ENCODE measurements at regions not wholly inside any gene's neighbourhood (a gene's known extent, or its start where the extent isn't known, plus 50 kb on each side); places are given as distances from the start of the nearest gene placed in this dataset.
"Not testable (repeated sequence)": the region's sequence is repeated elsewhere in the genome, so short reads cannot be mapped to it uniquely, and the experiment has no call there.

DNA sequence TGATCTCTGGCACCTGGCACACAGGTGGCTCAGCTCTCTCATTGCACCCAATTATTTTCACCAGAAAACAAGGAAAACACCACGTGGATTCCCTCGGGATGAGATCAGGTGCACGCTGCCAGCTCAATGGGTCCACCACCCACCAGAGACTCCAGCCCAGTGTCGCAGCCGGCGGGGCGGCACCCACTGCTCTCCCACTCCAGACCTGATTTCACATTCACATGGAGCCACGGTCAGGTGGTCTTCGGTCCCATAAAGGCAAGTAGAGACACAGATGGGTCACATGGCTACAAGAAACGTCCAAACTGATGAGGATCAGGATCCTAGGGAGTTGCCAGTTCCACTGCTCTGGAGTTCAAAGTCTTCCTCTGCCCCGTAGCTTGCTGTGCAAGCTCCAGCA, 217.6 kb downstream of the ANKRD30B start:
- ATAC-seq (no peak), DNase-seq (ENCODE audit: low spot score) (no peak)
- H3K4me1 Mint-ChIP-seq = no peaks in the 10 kb centered on the region
- ChIA-PET POLR2A (no interaction called here), CTCF (no interaction called here)
- peaks cover 6% of the 10 kb centered on the region for H3K27me3 Mint-ChIP-seq (ENCODE audit: low read depth)
- TF ChIP-seq CTCF (IDR thresholded peaks at IDR 0.05) = no peak
- TF ChIP-seq ATF2 (CRISPR knock-in tag; IDR thresholded peaks at IDR 0.05; ENCODE audit: borderline replicate concordance, low read depth) = no peak
- TF ChIP-seq, protein P1, sequence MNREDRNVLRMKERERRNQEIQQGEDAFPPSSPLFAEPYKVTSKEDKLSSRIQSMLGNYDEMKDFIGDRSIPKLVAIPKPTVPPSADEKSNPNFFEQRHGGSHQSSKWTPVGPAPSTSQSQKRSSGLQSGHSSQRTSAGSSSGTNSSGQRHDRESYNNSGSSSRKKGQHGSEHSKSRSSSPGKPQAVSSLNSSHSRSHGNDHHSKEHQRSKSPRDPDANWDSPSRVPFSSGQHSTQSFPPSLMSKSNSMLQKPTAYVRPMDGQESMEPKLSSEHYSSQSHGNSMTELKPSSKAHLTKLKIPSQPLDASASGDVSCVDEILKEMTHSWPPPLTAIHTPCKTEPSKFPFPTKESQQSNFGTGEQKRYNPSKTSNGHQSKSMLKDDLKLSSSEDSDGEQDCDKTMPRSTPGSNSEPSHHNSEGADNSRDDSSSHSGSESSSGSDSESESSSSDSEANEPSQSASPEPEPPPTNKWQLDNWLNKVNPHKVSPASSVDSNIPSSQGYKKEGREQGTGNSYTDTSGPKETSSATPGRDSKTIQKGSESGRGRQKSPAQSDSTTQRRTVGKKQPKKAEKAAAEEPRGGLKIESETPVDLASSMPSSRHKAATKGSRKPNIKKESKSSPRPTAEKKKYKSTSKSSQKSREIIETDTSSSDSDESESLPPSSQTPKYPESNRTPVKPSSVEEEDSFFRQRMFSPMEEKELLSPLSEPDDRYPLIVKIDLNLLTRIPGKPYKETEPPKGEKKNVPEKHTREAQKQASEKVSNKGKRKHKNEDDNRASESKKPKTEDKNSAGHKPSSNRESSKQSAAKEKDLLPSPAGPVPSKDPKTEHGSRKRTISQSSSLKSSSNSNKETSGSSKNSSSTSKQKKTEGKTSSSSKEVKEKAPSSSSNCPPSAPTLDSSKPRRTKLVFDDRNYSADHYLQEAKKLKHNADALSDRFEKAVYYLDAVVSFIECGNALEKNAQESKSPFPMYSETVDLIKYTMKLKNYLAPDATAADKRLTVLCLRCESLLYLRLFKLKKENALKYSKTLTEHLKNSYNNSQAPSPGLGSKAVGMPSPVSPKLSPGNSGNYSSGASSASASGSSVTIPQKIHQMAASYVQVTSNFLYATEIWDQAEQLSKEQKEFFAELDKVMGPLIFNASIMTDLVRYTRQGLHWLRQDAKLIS (CRISPR knock-in tag; IDR thresholded peaks at IDR 0.05; ENCODE audit: borderline replicate concordance) = no peak
- TF ChIP-seq FOXP1 (CRISPR knock-in tag; IDR thresholded peaks at IDR 0.05; ENCODE audit: borderline replicate concordance) = no peak
- no peak for TF ChIP-seq GTF2I (CRISPR knock-in tag; conservative IDR thresholded peaks at IDR 0.05)
- no peak for TF ChIP-seq FOXJ3 (CRISPR knock-in tag; IDR thresholded peaks at IDR 0.05; ENCODE audit: borderline replicate concordance)
- no peak for TF ChIP-seq ZNF512 (CRISPR knock-in tag; IDR thresholded peaks at IDR 0.05; ENCODE audit: borderline replicate concordance)
- no peak for TF ChIP-seq E2F5 (CRISPR knock-in tag; IDR thresholded peaks at IDR 0.05)
- no peak for TF ChIP-seq ZNF671 (CRISPR knock-in tag; IDR thresholded peaks at IDR 0.05)
- H3K4me3 Mint-ChIP-seq = no peak overlapping the region
- no peak overlapping the region for H3K27ac Mint-ChIP-seq
- peaks cover 39% of the 10 kb centered on the region for H3K9me3 Mint-ChIP-seq
- H3K36me3 Mint-ChIP-seq = peaks cover 39% of the 10 kb centered on the region

DNA sequence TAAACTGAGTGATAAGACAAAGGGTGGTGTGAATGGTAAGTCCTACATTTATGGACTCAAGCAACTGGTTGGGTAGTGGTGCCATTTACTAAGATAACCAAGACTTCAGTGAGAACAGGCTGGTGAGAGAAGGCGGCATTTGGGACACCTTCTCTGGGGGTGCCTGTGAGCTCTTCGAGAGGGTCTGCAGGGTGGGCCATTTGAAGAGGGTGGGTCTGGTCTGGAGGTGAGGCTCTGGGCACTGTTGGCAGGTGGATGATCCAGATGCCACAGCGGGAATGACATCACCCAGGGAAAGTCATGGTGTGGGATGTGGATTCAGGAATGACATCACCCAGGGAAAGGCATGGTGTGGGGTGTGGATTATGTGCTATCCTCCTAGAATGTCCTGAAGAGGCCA, 219.3 kb downstream of the ANKRD30B start:
- Mint-ChIP-seq H3K36me3 (peaks cover 39% of the 10 kb centered on the region), H3K9me3 (peaks cover 39% of the 10 kb centered on the region)
- H3K4me3 Mint-ChIP-seq; POLR2A ChIA-PET; H3K4me1 Mint-ChIP-seq; H3K27ac Mint-ChIP-seq; DNase-seq (ENCODE audit: low spot score); ATAC-seq; H3K27me3 Mint-ChIP-seq (ENCODE audit: low read depth); CTCF ChIA-PET: not testable (repeated sequence)

DNA sequence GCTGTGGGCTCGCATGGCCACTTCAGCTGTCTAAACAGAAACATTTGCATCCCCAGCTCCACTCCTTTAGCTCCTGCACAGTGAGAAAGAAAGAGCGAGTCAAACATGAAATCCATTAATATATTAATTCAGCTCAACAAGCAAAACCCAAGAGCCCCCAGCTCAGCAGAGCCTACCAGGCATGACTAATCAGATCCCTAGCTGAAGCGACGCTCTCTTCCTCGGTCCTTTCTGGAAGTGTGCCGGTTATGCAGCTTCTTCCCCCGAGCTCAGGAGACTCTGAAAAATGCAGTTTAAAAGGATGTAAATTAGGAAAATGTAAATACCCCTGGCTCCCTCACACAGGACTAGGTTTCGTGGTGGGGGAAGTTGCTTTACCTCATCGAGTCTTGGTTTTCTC, 221.5 kb downstream of the ANKRD30B start:
- ChIA-PET POLR2A (no interaction called here), CTCF (no interaction called here)
- Mint-ChIP-seq H3K27ac (no peak overlapping the region), H3K27me3 (ENCODE audit: low read depth) (peaks cover 8% of the 10 kb centered on the region), H3K4me1 (no peaks in the 10 kb centered on the region), H3K9me3 (peaks cover 46% of the 10 kb centered on the region), H3K36me3 (peaks cover 49% of the 10 kb centered on the region), H3K4me3 (no peak overlapping the region)
- DNase-seq (ENCODE audit: low spot score) (no peak), ATAC-seq (no peak)
- TF ChIP-seq MYBL2 (CRISPR knock-in tag; IDR thresholded peaks at IDR 0.05) (no peak), ZNF121 (CRISPR knock-in tag; IDR thresholded peaks at IDR 0.05) (no peak), GABPB1 (CRISPR knock-in tag; IDR thresholded peaks at IDR 0.05) (no peak), ZNF425 (CRISPR knock-in tag; conservative IDR thresholded peaks at IDR 0.05) (no peak), ZNF263 (CRISPR knock-in tag; IDR thresholded peaks at IDR 0.05; ENCODE audit: low read depth) (no peak), HMGXB4 (CRISPR knock-in tag; IDR thresholded peaks at IDR 0.05) (no peak), GRHL2 (CRISPR knock-in tag; IDR thresholded peaks at IDR 0.05; ENCODE audit: insufficient replicate concordance, severe bottlenecking) (no peak), ATF1 (CRISPR knock-in tag; IDR thresholded peaks at IDR 0.05) (no peak)

Data from WTC11 (cell line).